ENCODE measurements at regions not wholly inside any gene's neighbourhood (a gene's known extent, or its start where the extent isn't known, plus 50 kb on each side); places are given as distances from the start of the nearest gene placed in this dataset.

DNA sequence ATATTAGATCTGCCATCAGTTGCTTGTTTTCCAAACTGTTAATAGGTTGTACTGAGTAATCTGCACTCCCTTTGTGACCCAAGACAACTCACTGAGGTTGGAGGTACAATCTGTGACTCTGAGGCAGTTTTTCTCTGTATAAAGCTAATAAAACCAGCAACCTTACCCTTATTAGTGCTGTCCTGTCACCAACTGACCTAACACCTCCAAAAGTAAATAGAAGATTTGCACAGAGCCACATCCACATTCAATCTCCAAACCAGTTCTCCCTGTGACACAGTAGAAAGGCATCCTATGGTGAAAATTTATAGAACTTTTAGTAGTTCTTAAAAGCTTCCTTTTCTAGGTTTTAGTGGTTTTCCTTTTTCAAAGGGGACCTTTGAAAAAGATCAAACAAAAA is 140.4 kb upstream of the ADGRL2 start:
- TF ChIP-seq CTCF (IDR thresholded peaks at IDR 0.05) (no peak), POLR2AphosphoS5 (IDR thresholded peaks at IDR 0.05) (no peak), POLR2A (IDR thresholded peaks at IDR 0.05) (no peak), EP300 (IDR thresholded peaks at IDR 0.05) (no peak)

All from sigmoid colon (tissue), 4 donors.